ENCODE measurements at regions not wholly inside any gene's neighbourhood (a gene's known extent, or its start where the extent isn't known, plus 50 kb on each side); places are given as distances from the start of the nearest gene placed in this dataset.

- TF ChIP-seq CTCF (IDR thresholded peaks at IDR 0.05; ENCODE audit: low read length), result no peak
- no peak for TF ChIP-seq EZH2 (optimal IDR thresholded peaks at IDR 0.05; ENCODE audit: low read depth, low read length)
- no peak for TF ChIP-seq EZH2phosphoT487 (IDR thresholded peaks at IDR 0.05; ENCODE audit: low read length)
Observed at GRCh38 chr22:27422442-27422841, 379.1 kb downstream of the MN1 start.

All from MM.1S (cell line).